GM21381 (cell line): ENCODE measurements at regions not wholly inside any gene's neighbourhood (a gene's known extent, or its start where the extent isn't known, plus 50 kb on each side); places are given as distances from the start of the nearest gene placed in this dataset.

Experiments
- ATAC-seq: cut with Tn5 transposase; IDR thresholded peaks from one replicate; pipeline ENCODE4 v1.9.1; 2021; ENCODE audit warnings: mild to moderate bottlenecking, moderate library complexity; ENCODE audit not compliant: unreplicated experiment

DNA sequence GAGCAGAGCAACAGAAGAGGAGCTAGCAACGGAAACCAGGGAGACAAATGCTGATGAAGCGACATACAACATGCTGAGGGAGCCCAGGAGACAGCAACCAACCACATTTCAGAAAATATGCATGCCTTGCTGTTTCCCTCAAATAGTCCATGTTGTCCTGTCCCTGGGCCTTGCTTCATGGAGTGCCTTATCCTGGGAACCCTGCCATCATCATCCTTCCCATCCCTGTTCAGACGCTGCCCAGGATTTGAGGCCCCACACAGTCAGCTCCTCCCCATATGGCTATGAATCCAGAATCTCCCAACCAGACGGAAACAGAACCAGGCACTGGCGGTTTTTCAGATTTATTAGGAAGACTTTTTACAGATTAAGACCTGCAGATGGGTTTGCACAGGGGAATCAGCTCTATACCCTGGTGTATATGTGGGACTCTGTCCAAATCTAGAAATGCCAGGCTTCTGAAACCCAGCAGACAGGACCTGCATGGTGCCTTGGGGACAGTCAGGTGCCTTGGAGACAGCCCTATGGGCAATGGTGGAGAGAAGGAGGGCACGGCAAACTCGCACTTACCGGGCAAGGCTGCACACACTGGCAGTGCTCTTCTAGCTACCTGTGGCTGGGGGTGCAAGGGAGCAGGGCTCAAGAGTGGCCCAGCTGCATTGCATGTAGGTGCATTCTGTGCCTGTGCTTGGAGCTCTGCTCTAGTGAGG, 199.7 kb upstream of the MAMLD1 start:
- no peak for ATAC-seq

GRCh38 chrX:150163956-150164726, 199.0 kb upstream of the MAMLD1 start:
- ATAC-seq = no peak

DNA sequence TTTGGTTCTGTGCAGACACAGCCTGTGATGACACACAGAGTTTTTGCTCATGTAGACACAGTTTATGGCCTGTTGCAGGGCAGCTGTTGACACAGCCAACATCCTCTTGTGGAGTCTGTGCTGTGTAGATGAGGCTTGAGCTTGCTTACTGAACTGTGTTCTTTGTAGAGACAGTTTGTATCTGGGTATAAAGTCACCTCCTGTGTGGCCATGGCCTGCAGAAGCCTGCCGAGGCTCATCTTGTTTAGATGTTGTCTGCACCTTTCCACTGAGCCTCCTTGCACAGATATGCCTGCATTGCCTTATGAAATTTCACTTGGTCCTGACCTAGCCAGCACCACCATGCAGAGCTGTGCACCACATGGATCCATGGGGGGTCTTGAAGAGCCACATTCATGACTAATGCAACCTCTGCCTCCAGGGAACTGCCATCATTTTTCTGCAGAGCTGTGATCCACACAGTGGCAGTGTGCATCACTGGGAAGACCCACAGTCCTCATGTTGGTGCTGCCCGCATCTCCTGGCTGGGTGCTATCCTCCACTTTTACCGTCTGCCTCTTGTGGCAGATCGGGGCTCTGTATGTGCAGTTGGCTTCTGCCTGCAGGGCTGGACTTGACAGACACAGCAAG, 198.0 kb upstream of the MAMLD1 start:
- no peak for ATAC-seq

- no peak for ATAC-seq
Observed at GRCh38 chrX:150165776-150166610, 197.1 kb upstream of the MAMLD1 start.

GRCh38 chrX:150167482-150168324, 195.4 kb upstream of the MAMLD1 start:
- no peak for ATAC-seq

- ATAC-seq = no peak
Observed at GRCh38 chrX:150182161-150182560, 181.0 kb upstream of the MAMLD1 start.

- no peak for ATAC-seq
Observed at GRCh38 chrX:150184491-150184890, 178.6 kb upstream of the MAMLD1 start.

DNA sequence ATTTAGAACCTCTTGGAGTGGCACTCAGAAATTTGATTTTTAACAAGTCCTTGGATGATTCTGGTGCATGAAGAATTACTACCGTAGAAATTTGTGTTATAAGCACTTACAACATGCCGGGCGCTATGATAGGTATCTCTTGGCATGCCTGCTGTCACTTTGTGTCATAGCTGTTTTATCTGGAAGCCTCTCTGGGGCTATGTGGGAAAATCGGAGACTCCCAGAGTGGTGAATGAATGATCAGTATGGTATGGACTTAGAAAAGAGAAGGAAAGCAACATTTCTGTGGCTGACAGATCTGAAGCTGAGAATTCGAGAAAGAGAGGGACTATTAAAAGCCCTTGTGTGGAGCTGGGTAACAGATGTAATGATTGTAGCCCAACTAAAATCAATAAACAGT, 177.4 kb upstream of the MAMLD1 start:
- no peak for ATAC-seq

DNA sequence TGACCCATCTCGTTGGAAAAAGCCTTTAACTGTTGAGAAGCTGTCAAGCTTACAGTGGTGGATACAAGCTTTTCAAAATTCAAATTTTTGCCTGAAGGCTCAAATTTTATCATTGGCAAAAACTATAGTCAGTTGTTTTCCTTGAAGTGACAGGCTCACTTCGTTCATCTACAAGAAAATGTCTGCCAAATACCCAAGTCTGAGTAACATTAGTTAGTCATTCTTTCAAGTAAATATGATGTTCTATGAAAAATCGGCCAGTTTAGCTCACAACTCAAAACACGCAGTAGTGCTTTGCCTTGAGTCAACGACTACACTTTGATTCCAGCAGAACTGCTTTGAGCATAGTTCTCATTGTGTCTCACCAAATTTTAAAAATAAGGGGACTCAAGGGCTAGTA, 170.3 kb upstream of the MAMLD1 start:
- no peak for ATAC-seq

DNA sequence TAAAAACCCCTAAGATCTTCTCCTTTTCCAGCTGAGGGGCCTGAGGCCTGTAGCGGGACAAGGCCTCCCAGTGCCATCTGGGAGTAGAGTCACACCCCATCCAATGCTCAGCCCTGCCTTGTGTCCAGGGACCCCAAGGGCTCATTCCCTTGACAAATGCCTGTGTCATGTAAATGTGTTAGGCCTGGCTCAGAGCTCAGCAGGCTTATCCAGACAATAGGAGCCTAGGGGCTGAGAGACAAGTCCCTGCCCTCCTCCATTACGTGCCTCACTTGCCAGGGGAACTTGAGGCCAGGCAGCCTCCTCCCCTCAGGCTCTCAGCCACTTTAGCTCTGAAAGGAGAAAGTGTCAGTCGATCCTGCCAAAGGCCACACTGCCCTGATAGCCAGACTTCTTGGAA, 166.8 kb upstream of the MAMLD1 start:
- no peak for ATAC-seq

DNA sequence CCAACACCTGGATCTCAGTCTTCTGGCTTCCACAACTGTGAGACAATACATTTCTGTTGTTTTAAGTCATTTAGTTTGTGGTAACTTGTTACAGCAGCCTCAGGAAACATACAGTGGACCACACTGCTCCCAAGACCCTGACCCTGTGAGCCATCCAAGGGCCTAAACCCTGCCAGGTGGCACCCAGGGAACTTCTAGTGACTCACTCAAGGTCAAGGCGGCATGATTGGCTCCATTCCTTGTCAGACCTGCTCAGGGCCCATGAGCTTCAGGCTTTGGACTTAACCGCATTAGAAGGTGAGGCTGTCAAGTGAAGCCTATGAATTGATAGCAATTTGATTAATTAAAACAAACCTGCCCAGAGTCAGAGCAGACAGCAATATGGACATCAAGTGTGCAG, 165.7 kb upstream of the MAMLD1 start:
- no peak for ATAC-seq

GRCh38 chrX:150198776-150199175, 164.3 kb upstream of the MAMLD1 start:
- no peak for ATAC-seq

DNA sequence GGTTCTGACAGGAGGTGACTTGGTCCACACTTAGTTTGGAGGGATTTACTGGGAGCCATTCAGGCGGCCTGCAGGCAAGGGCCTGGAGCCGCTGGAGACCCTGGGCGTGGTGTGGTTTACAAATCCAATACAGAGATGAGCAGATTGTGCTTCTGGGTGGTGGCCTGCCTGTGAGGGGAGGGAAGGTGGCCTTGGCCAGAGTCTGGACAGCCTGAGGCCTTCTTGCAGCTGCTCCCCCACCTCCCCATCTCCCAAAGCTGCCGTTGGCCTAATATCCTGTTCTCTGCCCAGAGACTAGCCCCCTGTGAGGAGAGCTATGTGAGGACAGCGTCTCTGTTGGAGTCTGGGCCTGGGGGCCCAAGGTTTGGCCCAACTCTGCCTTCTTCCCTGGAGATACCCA, 163.9 kb upstream of the MAMLD1 start:
- ATAC-seq = no peak

- ATAC-seq = no peak
Observed at GRCh38 chrX:150199803-150200202, 163.3 kb upstream of the MAMLD1 start.

GRCh38 chrX:150200361-150200760, 162.8 kb upstream of the MAMLD1 start:
- no peak for ATAC-seq

DNA sequence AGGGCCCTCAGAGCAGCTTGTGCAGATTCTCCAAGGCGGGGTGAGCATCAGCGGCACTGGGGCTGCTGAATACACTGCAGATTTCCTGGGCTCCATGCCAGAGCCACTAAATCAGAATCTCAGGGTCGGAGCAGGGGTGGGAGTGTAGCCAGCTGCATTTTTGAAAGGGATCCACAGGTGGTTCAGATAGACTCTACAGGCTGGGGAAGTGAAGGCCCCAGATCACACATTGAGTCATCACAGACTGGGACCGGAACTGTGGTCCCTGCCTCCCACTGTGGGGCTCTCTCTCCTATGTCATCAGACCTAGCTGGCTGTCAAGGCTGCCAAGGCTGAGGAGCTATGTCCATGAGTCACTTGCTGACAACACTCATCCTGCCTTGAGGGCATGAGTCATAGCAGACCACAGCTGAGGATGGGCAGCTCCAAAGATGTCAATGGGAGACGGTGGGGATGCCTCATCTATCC, 162.3 kb upstream of the MAMLD1 start:
- peak; percentile 94 for ATAC-seq

GRCh38 chrX:150201391-150201790, 161.7 kb upstream of the MAMLD1 start:
- ATAC-seq = no peak

- no peak for ATAC-seq
Observed at GRCh38 chrX:150201841-150202240, 161.3 kb upstream of the MAMLD1 start.

- no peak for ATAC-seq
Observed at GRCh38 chrX:150202641-150203247, 160.4 kb upstream of the MAMLD1 start.

- ATAC-seq = no peak
Observed at GRCh38 chrX:150203248-150203645, 159.9 kb upstream of the MAMLD1 start.
